OCI-LY1 (cell line): ENCODE measurements at regions not wholly inside any gene's neighbourhood (a gene's known extent, or its start where the extent isn't known, plus 50 kb on each side); places are given as distances from the start of the nearest gene placed in this dataset.

Experiments used
- H2AFZ ChIP-seq: fragments of 200-600 bp; sonication (generic), shearing (Covaris generic); 2 replicates; pipeline ENCODE4 v1.6.0; 2014; ENCODE audit warnings: antibody characterized with exemption, mild to moderate bottlenecking, low read length
- H3F3A ChIP-seq: fragments of 200-600 bp; sonication (generic), shearing (Covaris generic); 2 replicates; pipeline ENCODE4 v1.6.0; 2014; ENCODE audit warnings: mild to moderate bottlenecking, antibody characterized with exemption, low read length, moderate library complexity; ENCODE audit not compliant: insufficient read depth
- H3K27ac ChIP-seq: fragments of 200-600 bp; sonication (generic); 2 replicates; pipeline ENCODE4 v1.5.1; 2014; ENCODE audit warnings: low read length, mixed run types, mild to moderate bottlenecking, low read depth; ENCODE audit not compliant: poor library complexity, severe bottlenecking
- H3K27me3 ChIP-seq: fragments of 200-600 bp; sonication (generic); 2 replicates; pipeline ENCODE4 v1.6.0; 2014; ENCODE audit warnings: antibody characterized with exemption, mild to moderate bottlenecking, low read length, moderate library complexity; ENCODE audit not compliant: insufficient read depth
- H3K36me3 ChIP-seq: fragments of 200-600 bp; sonication (generic); 2 replicates; pipeline ENCODE4 v1.6.1; 2014; ENCODE audit warnings: mild to moderate bottlenecking, antibody characterized with exemption, low read length, moderate library complexity, mixed read lengths; ENCODE audit not compliant: insufficient read depth
- H3K4me1 ChIP-seq: fragments of 200-600 bp; sonication (generic); 2 replicates; pipeline ENCODE4 v1.5.1; 2014; ENCODE audit warnings: mild to moderate bottlenecking, low read length, moderate library complexity; ENCODE audit not compliant: insufficient read depth, severe bottlenecking
- H3K4me2 ChIP-seq: fragments of 200-600 bp; sonication (generic), shearing (Covaris generic); 2 replicates; pipeline ENCODE4 v1.6.1; 2014; ENCODE audit warnings: low read length
- H3K4me3 ChIP-seq: fragments of 200-600 bp; sonication (generic); 2 replicates; pipeline ENCODE4 v1.5.1; 2014; ENCODE audit warnings: low read length, low read depth, mild to moderate bottlenecking, mixed read lengths; ENCODE audit not compliant: poor library complexity, severe bottlenecking
- H3K79me2 ChIP-seq: fragments of 200-600 bp; shearing (Covaris generic); 2 replicates; pipeline ENCODE4 v1.6.1; 2016; ENCODE audit warnings: mixed run types, low read length, mixed read lengths; ENCODE audit not compliant: insufficient read depth
- H3K9ac ChIP-seq: fragments of 200-600 bp; sonication (generic), shearing (Covaris generic); 2 replicates; pipeline ENCODE4 v1.6.1; 2014; ENCODE audit warnings: mild to moderate bottlenecking, low read length, mixed read lengths
- H3K9me2 ChIP-seq: fragments of 200-600 bp; sonication (generic), shearing (Covaris generic); 2 replicates; pipeline ENCODE4 v1.6.1; 2014; ENCODE audit warnings: low read depth, mild to moderate bottlenecking, low read length, mixed read lengths
- H3K9me3 ChIP-seq: fragments of 200-600 bp; shearing (Covaris generic); 2 replicates; pipeline ENCODE4 v1.6.1; 2014; ENCODE audit warnings: low read length, mixed read lengths
- H4K20me1 ChIP-seq: fragments of 200-600 bp; sonication (generic), shearing (Covaris generic); 2 replicates; pipeline ENCODE4 v1.6.0; 2016; ENCODE audit warnings: mild to moderate bottlenecking, low read length; ENCODE audit not compliant: insufficient read depth
- EZH2 ChIP-seq: fragments of 200-600 bp; sonication (generic), shearing (Covaris generic); IDR thresholded peaks from 2 replicates; pipeline ENCODE4 v1.8.0; 2017; ENCODE audit warnings: borderline replicate concordance, mixed run types, mild to moderate bottlenecking, antibody characterized with exemption, low read length, moderate library complexity, mixed read lengths
- TF ChIP-seq, protein P1 (sequence below): fragments of 200-600 bp; sonication (generic), shearing (Covaris generic); IDR thresholded peaks from 2 replicates; pipeline ENCODE4 v1.5.1; 2017; ENCODE audit warnings: mild to moderate bottlenecking, antibody characterized with exemption, low read length, moderate library complexity, mixed read lengths

- H3K36me3 ChIP-seq: no peaks in the 10 kb centered on the region
- H3F3A ChIP-seq: no peaks in the 10 kb centered on the region
- no peak overlapping the region for H3K27ac ChIP-seq
- H3K4me1 ChIP-seq: no peaks in the 10 kb centered on the region
- no peaks in the 10 kb centered on the region for H3K27me3 ChIP-seq
- H3K79me2 ChIP-seq: no peaks in the 10 kb centered on the region
- H3K9ac ChIP-seq: no peak overlapping the region
- no peak overlapping the region for H2AFZ ChIP-seq
- no peaks in the 10 kb centered on the region for H4K20me1 ChIP-seq
- no peak overlapping the region for H3K4me3 ChIP-seq
- H3K4me2 ChIP-seq: no peak overlapping the region
- no peaks in the 10 kb centered on the region for H3K9me2 ChIP-seq
- no peak for TF ChIP-seq EZH2
- TF ChIP-seq, protein P1, sequence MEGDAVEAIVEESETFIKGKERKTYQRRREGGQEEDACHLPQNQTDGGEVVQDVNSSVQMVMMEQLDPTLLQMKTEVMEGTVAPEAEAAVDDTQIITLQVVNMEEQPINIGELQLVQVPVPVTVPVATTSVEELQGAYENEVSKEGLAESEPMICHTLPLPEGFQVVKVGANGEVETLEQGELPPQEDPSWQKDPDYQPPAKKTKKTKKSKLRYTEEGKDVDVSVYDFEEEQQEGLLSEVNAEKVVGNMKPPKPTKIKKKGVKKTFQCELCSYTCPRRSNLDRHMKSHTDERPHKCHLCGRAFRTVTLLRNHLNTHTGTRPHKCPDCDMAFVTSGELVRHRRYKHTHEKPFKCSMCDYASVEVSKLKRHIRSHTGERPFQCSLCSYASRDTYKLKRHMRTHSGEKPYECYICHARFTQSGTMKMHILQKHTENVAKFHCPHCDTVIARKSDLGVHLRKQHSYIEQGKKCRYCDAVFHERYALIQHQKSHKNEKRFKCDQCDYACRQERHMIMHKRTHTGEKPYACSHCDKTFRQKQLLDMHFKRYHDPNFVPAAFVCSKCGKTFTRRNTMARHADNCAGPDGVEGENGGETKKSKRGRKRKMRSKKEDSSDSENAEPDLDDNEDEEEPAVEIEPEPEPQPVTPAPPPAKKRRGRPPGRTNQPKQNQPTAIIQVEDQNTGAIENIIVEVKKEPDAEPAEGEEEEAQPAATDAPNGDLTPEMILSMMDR: no peak
- no peaks in the 10 kb centered on the region for H3K9me3 ChIP-seq
Measured at GRCh38 chr4:137768196-137768595, 235.9 kb upstream of the PCDH18 start.

- no peak overlapping the region for H3K4me2 ChIP-seq
- H3K9me2 ChIP-seq: no peaks in the 10 kb centered on the region
- TF ChIP-seq, protein P1: no peak
- TF ChIP-seq EZH2: no peak
- H3K4me3 ChIP-seq: no peak overlapping the region
- H3K79me2 ChIP-seq: no peaks in the 10 kb centered on the region
- no peaks in the 10 kb centered on the region for H3K36me3 ChIP-seq
- no peaks in the 10 kb centered on the region for H3K9me3 ChIP-seq
- H3F3A ChIP-seq: no peaks in the 10 kb centered on the region
- no peak overlapping the region for H3K9ac ChIP-seq
- H2AFZ ChIP-seq: no peak overlapping the region
- no peak overlapping the region for H3K27ac ChIP-seq
- H3K27me3 ChIP-seq: no peaks in the 10 kb centered on the region
- no peaks in the 10 kb centered on the region for H4K20me1 ChIP-seq
- H3K4me1 ChIP-seq: no peaks in the 10 kb centered on the region
Measured at GRCh38 chr4:137762591-137762990, 230.3 kb upstream of the PCDH18 start.

GRCh38 chr4:137754652-137755471, 222.6 kb upstream of the PCDH18 start:
- TF ChIP-seq, protein P1: no peak
- TF ChIP-seq EZH2: no peak
- H3K4me3 ChIP-seq: no peak overlapping the region
- no peaks in the 10 kb centered on the region for H4K20me1 ChIP-seq
- H3K79me2 ChIP-seq: no peaks in the 10 kb centered on the region
- no peaks in the 10 kb centered on the region for H3F3A ChIP-seq
- H3K9me2 ChIP-seq: no peaks in the 10 kb centered on the region
- no peaks in the 10 kb centered on the region for H3K36me3 ChIP-seq
- no peaks in the 10 kb centered on the region for H3K4me1 ChIP-seq
- H3K9ac ChIP-seq: no peak overlapping the region
- H2AFZ ChIP-seq: no peak overlapping the region
- no peak overlapping the region for H3K27ac ChIP-seq
- no peak overlapping the region for H3K4me2 ChIP-seq
- no peaks in the 10 kb centered on the region for H3K27me3 ChIP-seq
- H3K9me3 ChIP-seq: no peaks in the 10 kb centered on the region
